DOHH2 (cell line): ENCODE measurements at regions not wholly inside any gene's neighbourhood (a gene's known extent, or its start where the extent isn't known, plus 50 kb on each side); places are given as distances from the start of the nearest gene placed in this dataset.
"Not testable (repeated sequence)": the region's sequence is repeated elsewhere in the genome, so short reads cannot be mapped to it uniquely, and the experiment has no call there.

Experiments
- H3F3A ChIP-seq: fragments of 200-600 bp; sonication (generic), shearing (Covaris generic); 2 replicates; pipeline ENCODE4 v1.6.0; 2016; ENCODE audit warnings: antibody characterized with exemption, mild to moderate bottlenecking; ENCODE audit not compliant: control insufficient read depth, insufficient read depth
- H3K27ac ChIP-seq: fragments of 200-600 bp; sonication (generic); 2 replicates; pipeline ENCODE4 v1.5.1; 2014; ENCODE audit warnings: low read depth, mild to moderate bottlenecking, low read length, moderate library complexity
- H3K27me3 ChIP-seq: fragments of 200-600 bp; sonication (generic); 2 replicates; pipeline ENCODE4 v1.6.1; 2014; ENCODE audit warnings: mild to moderate bottlenecking, low read length, mixed read lengths; ENCODE audit not compliant: control insufficient read depth
- H3K36me3 ChIP-seq: fragments of 200-600 bp; sonication (generic); 2 replicates; pipeline ENCODE4 v1.6.1; 2014; ENCODE audit warnings: mild to moderate bottlenecking, low read length, moderate library complexity, mixed read lengths; ENCODE audit not compliant: control insufficient read depth
- H3K4me1 ChIP-seq: fragments of 200-600 bp; sonication (generic); 2 replicates; pipeline ENCODE4 v1.6.1; 2014; ENCODE audit warnings: mild to moderate bottlenecking, low read length, mixed read lengths; ENCODE audit not compliant: control insufficient read depth
- H3K4me2 ChIP-seq: fragments of 200-600 bp; sonication (generic); 2 replicates; pipeline ENCODE4 v1.6.0; 2014; ENCODE audit warnings: mild to moderate bottlenecking, low read length, moderate library complexity
- H3K4me3 ChIP-seq: fragments of 200-600 bp; sonication (generic); 2 replicates; pipeline ENCODE4 v1.5.1; 2014; ENCODE audit warnings: mild to moderate bottlenecking, low read length, mixed read lengths
- H3K79me2 ChIP-seq: fragments of 200-600 bp; sonication (generic); 2 replicates; pipeline ENCODE4 v1.6.1; 2014; ENCODE audit warnings: mild to moderate bottlenecking, low read length, mixed read lengths; ENCODE audit not compliant: control insufficient read depth
- H3K9me2 ChIP-seq: fragments of 200-600 bp; sonication (generic); replicated peaks from 2 replicates; pipeline ENCODE4 v1.6.1; 2014; ENCODE audit warnings: mild to moderate bottlenecking, low read length, mixed read lengths; ENCODE audit not compliant: control insufficient read depth
- H3K9me3 ChIP-seq: fragments of 200-600 bp; sonication (generic); 2 replicates; pipeline ENCODE4 v1.6.1; 2014; ENCODE audit warnings: antibody characterized with exemption, low read length, mixed read lengths; ENCODE audit not compliant: control insufficient read depth, insufficient read depth
- H4K20me1 ChIP-seq: fragments of 200-600 bp; sonication (generic); 2 replicates; pipeline ENCODE4 v1.6.0; 2014; ENCODE audit warnings: low read depth, mild to moderate bottlenecking, antibody characterized with exemption, low read length, moderate library complexity; ENCODE audit not compliant: control insufficient read depth, insufficient read depth
- CTCF ChIP-seq: fragments of 200-600 bp; sonication (generic); IDR thresholded peaks from one replicate; pipeline ENCODE4 v1.5.1; 2014; ENCODE audit warnings: antibody characterized with exemption, mild to moderate bottlenecking, low read depth, low read length; ENCODE audit not compliant: poor library complexity, severe bottlenecking
- EZH2phosphoT487 ChIP-seq: fragments of 200-600 bp; sonication (generic); IDR thresholded peaks from 2 replicates; pipeline ENCODE4 v1.6.1; 2017; ENCODE audit warnings: borderline replicate concordance, mild to moderate bottlenecking, antibody characterized with exemption, low read length, moderate library complexity, mixed read lengths

- no peaks in the 10 kb centered on the region for H3K27me3 ChIP-seq
Measured at GRCh38 chr15:38112406-38112805, 140.2 kb upstream of the SPRED1 start.

GRCh38 chr15:38115121-38115520 lies 137.5 kb upstream of the SPRED1 start:
- Histone ChIP-seq H3K9me2 (no peaks in the 10 kb centered on the region), H3K9me3 (no peaks in the 10 kb centered on the region), H3K36me3 (no peaks in the 10 kb centered on the region), H3K27ac (no peak overlapping the region), H3K79me2 (no peaks in the 10 kb centered on the region), H3K27me3 (no peaks in the 10 kb centered on the region), H3F3A (no peaks in the 10 kb centered on the region), H3K4me2 (no peak overlapping the region), H4K20me1 (no peaks in the 10 kb centered on the region), H3K4me1 (no peaks in the 10 kb centered on the region), H3K4me3 (no peak overlapping the region)
- no peak for TF ChIP-seq EZH2phosphoT487
- no peak for TF ChIP-seq CTCF

More at GRCh38 chr15:38112406-38112805, 140.2 kb upstream of the SPRED1 start:
- no peak overlapping the region for H3K27ac ChIP-seq
- H3K9me3 ChIP-seq: no peaks in the 10 kb centered on the region
- H3K4me3 ChIP-seq: no peak overlapping the region
- H3K36me3 ChIP-seq: no peaks in the 10 kb centered on the region
- H4K20me1 ChIP-seq: no peaks in the 10 kb centered on the region
- H3K4me1 ChIP-seq: no peaks in the 10 kb centered on the region
- no peaks in the 10 kb centered on the region for H3K79me2 ChIP-seq
- H3F3A ChIP-seq: no peaks in the 10 kb centered on the region
- no peak overlapping the region for H3K4me2 ChIP-seq
- H3K9me2 ChIP-seq: no peaks in the 10 kb centered on the region
- TF ChIP-seq CTCF (no peak), EZH2phosphoT487 (no peak)

GRCh38 chr15:38117781-38118180 lies 134.9 kb upstream of the SPRED1 start:
- Histone ChIP-seq H3K27ac (no peak overlapping the region), H4K20me1 (no peaks in the 10 kb centered on the region)
- TF ChIP-seq EZH2phosphoT487 (no peak), CTCF (no peak)

GRCh38 chr15:38119865-38120264 lies 132.8 kb upstream of the SPRED1 start:
- not testable (repeated sequence) for H4K20me1 ChIP-seq, H3K9me3 ChIP-seq, H3K9me2 ChIP-seq, H3K4me1 ChIP-seq, H3K79me2 ChIP-seq, H3K4me3 ChIP-seq, H3K36me3 ChIP-seq, H3F3A ChIP-seq, H3K27me3 ChIP-seq, H3K27ac ChIP-seq, H3K4me2 ChIP-seq

More at GRCh38 chr15:38117781-38118180, 134.9 kb upstream of the SPRED1 start:
- no peak overlapping the region for H3K4me3 ChIP-seq
- no peaks in the 10 kb centered on the region for H3K9me2 ChIP-seq
- H3K9me3 ChIP-seq: no peaks in the 10 kb centered on the region
- no peaks in the 10 kb centered on the region for H3K27me3 ChIP-seq
- no peak overlapping the region for H3K4me2 ChIP-seq
- H3F3A ChIP-seq: no peaks in the 10 kb centered on the region
- H3K4me1 ChIP-seq: no peaks in the 10 kb centered on the region
- H3K36me3 ChIP-seq: no peaks in the 10 kb centered on the region
- no peaks in the 10 kb centered on the region for H3K79me2 ChIP-seq
